Neuronal stem cell (in vitro differentiated cells): ENCODE measurements at regions not wholly inside any gene's neighbourhood (a gene's known extent, or its start where the extent isn't known, plus 50 kb on each side); places are given as distances from the start of the nearest gene placed in this dataset.

Experiments used
- DNase-seq: peaks from one replicate; pipeline ENCODE4 v3.0.0-alpha.2; 2013; ENCODE audit warnings: low spot score
- H2AFZ ChIP-seq: one replicate; pipeline ENCODE4 v1.6.1; 2013; ENCODE audit warnings: mild to moderate bottlenecking, low read length, inconsistent platforms
- H2AK5ac ChIP-seq: 2 replicates; pipeline ENCODE4 v1.6.1; 2013; ENCODE audit warnings: low read depth, mild to moderate bottlenecking, inconsistent platforms, low read length, moderate library complexity, mixed read lengths
- H2BK120ac ChIP-seq: 2 replicates; pipeline ENCODE4 v1.6.1; 2013; ENCODE audit warnings: low read depth, mild to moderate bottlenecking, inconsistent platforms, low read length, moderate library complexity, mixed read lengths
- H2BK12ac ChIP-seq: one replicate; pipeline ENCODE4 v1.6.1; 2013; ENCODE audit warnings: low read length, inconsistent platforms
- H2BK15ac ChIP-seq: 2 replicates; pipeline ENCODE4 v1.6.1; 2013; ENCODE audit warnings: mild to moderate bottlenecking, low read length, inconsistent platforms, mixed read lengths
- H2BK5ac ChIP-seq: one replicate; pipeline ENCODE4 v1.6.1; 2013; ENCODE audit warnings: inconsistent platforms, mild to moderate bottlenecking, low read length, moderate library complexity
- H3K14ac ChIP-seq: one replicate; pipeline ENCODE4 v1.6.1; 2013; ENCODE audit warnings: low read length, inconsistent platforms
- H3K18ac ChIP-seq: 2 replicates; pipeline ENCODE4 v1.6.1; 2013; ENCODE audit warnings: low read length, inconsistent platforms
- H3K23ac ChIP-seq: 2 replicates; pipeline ENCODE4 v1.6.1; 2013; ENCODE audit warnings: low read depth, mild to moderate bottlenecking, mixed read lengths, low read length, inconsistent platforms; ENCODE audit not compliant: poor library complexity
- H3K27ac ChIP-seq: replicated peaks from 3 replicates; pipeline ENCODE4 v1.5.1; 2013; ENCODE audit warnings: low read length, inconsistent platforms
- H3K27me3 ChIP-seq, 3 experiments: 2 replicates each; pipeline ENCODE4 v1.6.1; 2013; ENCODE audit warnings: low read length in 3 of 3, mild to moderate bottlenecking in 2 of 3, inconsistent platforms in 1 of 3, low read depth in 1 of 3, mixed read lengths in 1 of 3, moderate library complexity in 1 of 3; ENCODE audit not compliant: control insufficient read depth in 3 of 3, insufficient read depth in 3 of 3
- H3K36me3 ChIP-seq, 2 donors: replicated peaks in 1 of 2; 2 replicates each; pipeline ENCODE4 v1.6.1; 2013; ENCODE audit warnings: low read length in 2 of 2; ENCODE audit not compliant: control insufficient read depth in 2 of 2, insufficient read depth in 2 of 2
- H3K4ac ChIP-seq: 2 replicates; pipeline ENCODE4 v1.6.1; 2013; ENCODE audit warnings: inconsistent platforms, mild to moderate bottlenecking, low read length, moderate library complexity
- H3K4me1 ChIP-seq, 2 donors: 1 replicate in 1 of 2; 2 replicates in 1 of 2; pipeline ENCODE4 v1.6.1; 2013; ENCODE audit warnings: low read length in 2 of 2, low read depth in 1 of 2; ENCODE audit not compliant: control insufficient read depth in 2 of 2, insufficient read depth in 1 of 2
- H3K4me2 ChIP-seq: one replicate; pipeline ENCODE4 v1.6.1; 2013; ENCODE audit warnings: mild to moderate bottlenecking, low read length, inconsistent platforms; ENCODE audit not compliant: insufficient read depth, poor library complexity, severe bottlenecking
- H3K4me3 ChIP-seq, 2 donors: 2 replicates each; pipeline ENCODE4 v1.5.1; 2013; ENCODE audit warnings: low read length in 2 of 2, mild to moderate bottlenecking in 2 of 2, inconsistent platforms in 1 of 2, moderate library complexity in 1 of 2
- H3K79me1 ChIP-seq: one replicate; pipeline ENCODE4 v1.6.1; 2013; ENCODE audit warnings: low read depth, mild to moderate bottlenecking, inconsistent platforms, low read length, moderate library complexity
- H3K9ac ChIP-seq: one replicate; pipeline ENCODE4 v1.6.1; 2013; ENCODE audit warnings: mild to moderate bottlenecking, low read depth, low read length, inconsistent platforms; ENCODE audit not compliant: poor library complexity
- H3K9me3 ChIP-seq, 2 donors: replicated peaks in 1 of 2; 2 replicates each; pipeline versions ENCODE3 to v1.6.1; 2013; ENCODE audit warnings: low read length in 2 of 2, mild to moderate bottlenecking in 2 of 2, inconsistent platforms in 1 of 2, low read depth in 1 of 2, mixed read lengths in 1 of 2, moderate library complexity in 1 of 2; ENCODE audit not compliant: control insufficient read depth in 2 of 2, insufficient read depth in 1 of 2
- H4K8ac ChIP-seq: one replicate; pipeline ENCODE4 v1.6.1; 2013; ENCODE audit warnings: low read depth, mild to moderate bottlenecking, inconsistent platforms, low read length, moderate library complexity
- H4K91ac ChIP-seq: one replicate; pipeline ENCODE4 v1.6.1; 2013; ENCODE audit warnings: low read length, low read depth, mild to moderate bottlenecking, inconsistent platforms; ENCODE audit not compliant: poor library complexity
- WGBS, 2 donors: extraction: QIAGEN DNeasy Blood & Tissue Kit; methylation state at CpG; one replicate each; pipeline ENCODE4 v1.1.7; 2013; ENCODE audit warnings: missing lambda C conversion rate in 2 of 2, mixed read lengths in 1 of 2; ENCODE audit not compliant: insufficient read length in 2 of 2, insufficient replicate concordance in 1 of 2; ENCODE audit errors: extremely low coverage in 2 of 2; 5-methylcytosine and 5-hydroxymethylcytosine counted together

GRCh38 chr12:109648521-109648920 is 65.1 kb upstream of the FAM222A start:
- Histone ChIP-seq H3K36me3 (no peaks in the 10 kb centered on the region), H2BK120ac (no peak overlapping the region), H4K8ac (no peak overlapping the region), H3K79me1 (no peaks in the 10 kb centered on the region), H3K23ac (no peak overlapping the region), H3K27me3 (peaks cover 0 to 58% (median 0%) of the 10 kb centered on the region in 3 experiments), H3K27ac (no peak overlapping the region), H3K4me3 (no peak overlapping the region), H3K4me2 (no peak overlapping the region), H3K14ac (no peak overlapping the region), H2BK12ac (no peak overlapping the region), H2AFZ (no peak overlapping the region), H3K9ac (no peak overlapping the region), H3K9me3 (no peaks in the 10 kb centered on the region), H2BK15ac (no peak overlapping the region), H2AK5ac (peak overlapping the region; percentile 23), H3K4ac (no peak overlapping the region), H4K91ac (no peak overlapping the region), H3K18ac (peak overlapping the region; percentile 32), H3K4me1 (peaks cover 0 to 4% of the 10 kb centered on the region in 2 donors), H2BK5ac (no peak overlapping the region)
- WGBS, 2 donors: no CpG with 5 or more reads among the region's 9 CpGs
- no peak for DNase-seq

GRCh38 chr12:109650808-109651207 is 62.8 kb upstream of the FAM222A start:
- no peak overlapping the region for H3K9ac ChIP-seq
- WGBS, 2 donors: no CpG with 5 or more reads among the region's 4 CpGs
- DNase-seq: no peak
- no peak overlapping the region for H3K4me3 ChIP-seq
- H2AK5ac ChIP-seq: peak overlapping the region; percentile 1
- H4K91ac ChIP-seq: peak overlapping the region; percentile 34
- H3K27ac ChIP-seq: no peak overlapping the region
- no peaks in the 10 kb centered on the region for H3K9me3 ChIP-seq
- no peak overlapping the region for H4K8ac ChIP-seq
- peaks cover 0 to 62% (median 0%) of the 10 kb centered on the region in 3 experiments for H3K27me3 ChIP-seq
- no peak overlapping the region for H3K14ac ChIP-seq
- no peak overlapping the region for H2BK12ac ChIP-seq
- peak overlapping the region; percentile 30 for H2BK15ac ChIP-seq
- H3K18ac ChIP-seq: no peak overlapping the region
- H3K4me2 ChIP-seq: no peak overlapping the region
- H2AFZ ChIP-seq: no peak overlapping the region
- no peak overlapping the region for H2BK120ac ChIP-seq
- no peak overlapping the region for H3K23ac ChIP-seq
- H3K79me1 ChIP-seq: no peaks in the 10 kb centered on the region
- H3K36me3 ChIP-seq: no peaks in the 10 kb centered on the region
- no peak overlapping the region for H2BK5ac ChIP-seq
- peaks cover 0 to 4% of the 10 kb centered on the region in 2 donors for H3K4me1 ChIP-seq
- no peak overlapping the region for H3K4ac ChIP-seq

GRCh38 chr12:109651596-109651995 is 62.0 kb upstream of the FAM222A start:
- no peak overlapping the region for H3K27ac ChIP-seq
- H3K18ac ChIP-seq: no peak overlapping the region
- H3K9me3 ChIP-seq: no peaks in the 10 kb centered on the region
- no peak overlapping the region for H4K91ac ChIP-seq
- peaks cover 0 to 59% (median 0%) of the 10 kb centered on the region in 3 experiments for H3K27me3 ChIP-seq
- H2BK5ac ChIP-seq: no peak overlapping the region
- no peak overlapping the region for H3K14ac ChIP-seq
- no peak overlapping the region for H2BK120ac ChIP-seq
- H2AK5ac ChIP-seq: no peak overlapping the region
- H3K79me1 ChIP-seq: no peaks in the 10 kb centered on the region
- no peak overlapping the region for H3K4ac ChIP-seq
- no peak overlapping the region for H2BK12ac ChIP-seq
- no peak overlapping the region for H4K8ac ChIP-seq
- no peak overlapping the region for H2BK15ac ChIP-seq
- H3K4me2 ChIP-seq: no peak overlapping the region
- WGBS, 2 donors: no CpG with 5 or more reads among the region's 1 CpG
- peaks cover 0 to 2% of the 10 kb centered on the region in 2 donors for H3K4me1 ChIP-seq
- H3K36me3 ChIP-seq: no peaks in the 10 kb centered on the region
- no peak overlapping the region for H3K23ac ChIP-seq
- no peak for DNase-seq
- H3K9ac ChIP-seq: no peak overlapping the region
- H2AFZ ChIP-seq: no peak overlapping the region
- no peak overlapping the region for H3K4me3 ChIP-seq

GRCh38 chr12:109652233-109652976 is 61.2 kb upstream of the FAM222A start:
- Histone ChIP-seq H3K36me3 (no peaks in the 10 kb centered on the region), H3K23ac (no peak overlapping the region), H3K27me3 (peaks cover 0 to 59% (median 0%) of the 10 kb centered on the region in 3 experiments), H3K4me3 (no peak overlapping the region), H2BK12ac (no peak overlapping the region), H3K27ac (no peak overlapping the region), H4K8ac (no peak overlapping the region), H3K4me1 (peaks cover 0 to 2% of the 10 kb centered on the region in 2 donors), H3K9me3 (no peaks in the 10 kb centered on the region), H2AK5ac (no peak overlapping the region), H3K4me2 (no peak overlapping the region), H2AFZ (no peak overlapping the region), H3K14ac (no peak overlapping the region), H2BK5ac (no peak overlapping the region), H3K18ac (no peak overlapping the region), H2BK120ac (no peak overlapping the region), H4K91ac (no peak overlapping the region), H3K9ac (no peak overlapping the region), H2BK15ac (no peak overlapping the region), H3K4ac (no peak overlapping the region), H3K79me1 (no peaks in the 10 kb centered on the region)
- DNase-seq: no peak
- WGBS, 2 donors: 100% methylated on average over 3 of the region's 10 CpGs; no CpG with 5 or more reads in 1 of the 2 donors
